ENCODE measurements at regions not wholly inside any gene's neighbourhood (a gene's known extent, or its start where the extent isn't known, plus 50 kb on each side); places are given as distances from the start of the nearest gene placed in this dataset.

DNA sequence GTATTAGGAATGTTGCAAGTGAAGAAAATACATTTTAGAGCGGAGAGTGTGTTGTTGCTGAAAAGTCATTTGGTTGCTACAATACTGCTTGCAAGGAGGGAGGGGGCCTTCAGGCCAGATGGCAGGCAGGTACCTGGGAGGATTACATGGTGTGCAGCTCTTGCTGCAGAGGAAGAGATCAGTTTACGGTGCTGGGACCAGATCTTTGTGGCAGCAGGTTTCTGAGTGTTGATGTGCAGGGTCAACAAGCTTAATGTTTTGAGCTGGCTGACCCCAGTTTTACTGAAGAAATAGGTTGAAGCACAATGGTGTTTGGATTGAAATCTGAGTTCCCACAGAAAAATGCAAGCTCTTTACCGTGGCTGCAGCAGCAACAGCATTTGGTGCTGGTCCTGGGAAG is 96.4 kb upstream of the DDIT4L start:
- DNase-seq (ENCODE audit: insufficient read length, low spot score): no peak
- no peak for FAIRE-seq

DNA sequence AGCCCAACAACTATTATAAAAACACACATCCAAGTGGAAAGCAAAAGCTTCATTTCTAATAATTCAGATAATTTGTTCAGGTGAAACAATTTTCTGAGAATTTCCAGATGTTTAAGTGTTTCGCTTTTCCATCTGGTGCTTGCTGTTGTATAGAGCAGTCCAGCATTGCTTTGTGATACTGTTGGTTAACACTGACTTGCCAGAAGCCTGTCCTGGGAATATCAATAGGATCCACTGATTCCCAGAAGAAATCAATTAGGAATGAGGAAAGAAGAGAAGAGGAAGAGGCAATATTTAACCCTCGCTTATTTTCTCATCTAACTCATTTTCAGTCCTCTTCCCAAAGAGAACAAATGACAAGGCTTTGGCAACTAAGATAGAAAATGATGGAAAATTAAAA is 94.9 kb upstream of the DDIT4L start:
- DNase-seq (ENCODE audit: insufficient read length, low spot score) (no peak), FAIRE-seq (no peak)

DNA sequence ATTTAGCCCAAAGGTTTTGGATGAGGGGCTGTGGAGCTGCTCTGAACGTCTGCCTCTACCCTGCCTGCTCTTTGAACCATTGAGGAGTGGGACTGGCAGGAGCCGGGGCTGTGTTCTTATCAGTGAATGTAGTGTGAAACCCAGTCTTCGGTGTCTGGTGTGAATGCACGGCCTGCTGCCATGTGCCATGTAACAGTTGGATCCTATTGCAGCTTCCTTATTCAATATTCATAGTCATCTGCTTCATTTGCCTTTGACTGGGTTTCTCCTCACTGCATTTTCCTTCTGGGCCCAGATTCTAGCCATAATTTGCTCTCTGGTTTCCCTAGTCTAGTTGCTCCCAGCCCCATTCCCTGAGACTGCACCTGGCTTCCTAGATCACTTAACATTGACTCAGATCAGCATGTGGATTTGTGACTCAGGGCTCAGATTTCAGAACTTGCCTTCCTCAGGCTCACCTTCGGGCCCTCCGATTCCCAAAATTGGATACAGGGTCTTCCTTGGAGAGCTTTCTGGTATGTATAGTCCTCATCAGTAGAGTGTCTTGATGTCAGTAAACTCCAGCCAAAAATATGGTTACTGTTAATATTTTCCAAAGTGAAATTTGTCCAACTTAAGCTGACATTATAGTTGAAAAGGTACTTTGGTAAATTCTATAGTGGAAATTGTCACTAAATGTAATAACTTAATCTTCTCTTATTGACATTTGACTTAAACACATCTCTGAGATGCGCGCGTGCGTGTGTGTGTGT is 94.0 kb upstream of the DDIT4L start:
- no peak for DNase-seq (ENCODE audit: insufficient read length, low spot score)
- FAIRE-seq: no peak

DNA sequence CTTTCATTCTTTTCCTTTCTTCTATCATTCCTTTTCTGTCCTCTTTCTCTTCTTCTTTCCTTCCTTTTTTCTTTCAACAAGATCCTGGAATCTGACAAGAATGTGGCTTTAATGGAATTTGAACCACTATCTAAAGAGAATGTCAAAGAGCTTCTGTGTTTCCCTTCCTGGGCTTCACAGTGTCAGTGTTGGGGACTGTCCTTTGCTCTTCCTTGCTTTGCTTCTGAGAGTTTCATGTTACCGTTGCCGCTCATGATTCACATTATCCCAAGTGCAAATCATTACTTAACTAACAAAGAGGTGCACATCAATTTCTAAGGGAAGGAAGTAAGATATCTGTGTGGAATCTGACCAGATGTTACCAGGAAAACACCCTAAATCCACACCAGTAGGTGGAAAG is 90.5 kb upstream of the DDIT4L start:
- no peak for DNase-seq (ENCODE audit: insufficient read length, low spot score)
- no peak for FAIRE-seq

DNA sequence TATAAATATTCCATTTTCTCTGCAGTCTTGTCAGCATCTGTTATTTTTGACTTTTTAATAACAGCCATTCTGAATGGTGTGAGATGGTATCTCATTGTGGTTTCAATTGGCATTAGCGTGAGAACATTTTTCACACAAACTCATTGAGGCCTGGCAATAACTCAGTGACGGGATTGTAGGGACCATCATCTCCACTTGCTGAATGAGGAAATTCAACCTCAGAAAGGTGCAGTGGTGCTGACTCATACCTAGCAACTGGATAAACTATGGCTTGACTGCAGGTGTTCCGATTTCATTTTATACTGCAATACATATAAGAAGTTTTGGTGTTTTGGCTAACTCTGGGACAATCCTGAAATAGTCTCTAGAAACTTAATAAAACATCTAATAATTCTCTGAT is 88.3 kb upstream of the DDIT4L start:
- FAIRE-seq (no peak), DNase-seq (ENCODE audit: insufficient read length, low spot score) (no peak)

DNA sequence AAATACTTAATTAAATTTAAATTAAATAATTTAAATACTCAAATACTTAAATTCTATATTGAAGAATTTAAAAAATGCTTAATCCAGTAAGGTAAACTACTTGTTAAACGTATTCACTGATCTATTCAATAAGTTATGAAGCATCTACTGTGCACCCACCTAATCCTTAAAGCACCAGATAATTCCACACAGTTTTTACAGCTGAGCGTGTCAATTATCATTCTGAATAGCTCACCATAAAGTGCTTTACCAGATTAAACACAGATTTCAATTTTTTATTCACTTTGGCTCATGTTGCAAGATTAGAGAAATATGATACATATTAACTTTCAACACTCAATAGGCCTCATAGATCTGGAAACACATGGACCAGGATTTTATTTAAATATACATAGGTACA is 79.2 kb upstream of the DDIT4L start:
- DNase-seq (ENCODE audit: insufficient read length, low spot score) (no peak), FAIRE-seq (no peak)

DNA sequence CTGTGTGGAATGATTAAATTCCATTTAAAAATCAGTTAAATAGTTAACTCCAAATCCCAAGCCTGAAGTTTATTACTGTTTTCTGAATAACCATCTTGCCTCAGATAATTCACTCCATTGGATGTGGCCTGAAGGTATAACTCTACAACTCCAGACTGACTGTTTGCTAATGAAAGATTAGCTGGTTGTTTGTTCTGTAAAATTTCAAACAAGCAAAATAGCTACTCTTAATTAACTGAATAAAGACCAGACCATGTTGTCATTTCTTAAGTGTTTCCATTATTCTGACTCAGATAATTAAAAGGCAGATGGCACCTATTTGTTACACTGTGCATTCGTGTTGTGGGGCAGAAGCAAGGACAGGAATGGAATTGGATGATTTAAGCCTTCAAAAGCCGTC is 78.5 kb upstream of the DDIT4L start:
- FAIRE-seq (no peak), DNase-seq (ENCODE audit: insufficient read length, low spot score) (no peak)

DNA sequence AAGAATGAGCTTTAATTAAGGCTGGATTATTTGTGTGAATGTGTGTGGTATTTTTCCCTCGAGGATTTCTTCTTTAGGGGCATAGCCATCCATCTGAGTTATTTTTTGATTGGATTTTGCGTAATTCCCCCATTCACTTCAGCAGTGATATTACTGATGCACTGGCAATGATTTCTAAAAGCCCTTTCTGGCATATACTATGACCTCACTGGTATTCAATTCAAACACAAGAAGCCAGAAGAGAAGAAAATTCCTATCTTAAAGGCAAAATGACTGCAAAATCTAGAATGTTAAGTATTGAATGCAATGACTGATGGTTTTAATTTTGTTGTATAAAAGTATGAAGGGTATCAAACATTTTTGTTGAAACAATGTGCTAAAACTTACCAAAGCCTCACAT is 71.1 kb upstream of the DDIT4L start:
- FAIRE-seq: no peak
- no peak for DNase-seq (ENCODE audit: insufficient read length, low spot score)

DNA sequence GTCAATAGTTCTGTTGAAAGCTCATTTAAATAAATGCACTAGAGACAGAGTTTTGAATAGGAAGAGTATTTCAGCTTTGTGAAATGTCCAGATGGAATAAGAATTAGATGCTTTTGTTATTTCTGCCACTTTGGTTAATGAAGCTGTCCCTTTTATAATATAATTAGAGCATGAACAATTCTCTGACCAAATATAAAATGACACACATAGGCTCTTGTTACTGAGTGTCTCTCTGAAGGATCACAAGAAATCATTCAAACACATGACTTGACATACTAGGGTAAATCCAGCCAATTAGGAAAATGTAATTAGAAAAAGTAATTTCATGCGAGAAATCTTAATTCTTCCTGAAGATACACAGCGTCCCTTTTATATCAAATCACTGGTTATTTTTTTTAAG is 68.4 kb upstream of the DDIT4L start:
- DNase-seq (ENCODE audit: insufficient read length, low spot score) (no peak), FAIRE-seq (no peak)

DNA sequence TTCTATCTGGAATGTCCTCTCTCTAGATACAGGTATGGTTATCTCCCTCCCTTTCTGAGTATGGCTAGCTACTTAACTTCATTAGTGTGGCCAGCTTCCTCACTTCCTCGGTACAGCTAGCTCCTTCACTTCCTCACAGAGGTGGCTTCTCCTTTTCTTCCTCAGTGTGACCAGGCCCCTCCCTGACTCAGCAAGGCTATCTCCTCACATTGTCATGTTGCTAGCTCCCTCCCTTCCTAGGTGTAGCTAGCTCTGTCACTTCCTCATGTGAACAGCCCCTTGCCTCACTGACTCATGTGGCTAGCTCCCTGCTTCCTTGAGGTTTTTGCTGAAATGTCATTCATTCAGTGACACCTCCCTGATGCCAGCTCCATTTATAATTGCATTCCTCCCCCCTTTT is 67.3 kb upstream of the DDIT4L start:
- no peak for FAIRE-seq

DNA sequence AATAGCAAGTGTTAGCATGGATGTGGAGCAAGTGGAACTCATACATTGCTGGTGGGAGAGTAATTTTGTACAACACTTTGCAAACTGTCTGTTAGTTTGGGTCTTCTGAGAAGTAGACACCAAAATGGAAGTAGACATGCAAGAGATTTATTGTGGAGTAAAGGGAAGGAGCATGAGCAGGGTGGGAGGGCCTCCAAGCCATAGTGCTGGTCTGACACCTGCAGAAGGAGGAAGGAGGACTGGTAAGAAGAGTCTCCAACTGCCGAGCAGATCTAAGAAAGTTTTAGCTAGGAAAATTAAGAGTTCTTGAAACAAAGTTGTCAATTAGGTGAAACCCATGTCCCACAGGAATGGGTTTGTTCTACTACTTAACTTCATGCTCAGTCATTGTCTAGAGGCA is 64.0 kb upstream of the DDIT4L start:
- DNase-seq (ENCODE audit: insufficient read length, low spot score) (no peak), FAIRE-seq (no peak)

More for the DNA sequence above, 67.3 kb upstream of the DDIT4L start:
- DNase-seq (ENCODE audit: insufficient read length, low spot score): no peak

DNA sequence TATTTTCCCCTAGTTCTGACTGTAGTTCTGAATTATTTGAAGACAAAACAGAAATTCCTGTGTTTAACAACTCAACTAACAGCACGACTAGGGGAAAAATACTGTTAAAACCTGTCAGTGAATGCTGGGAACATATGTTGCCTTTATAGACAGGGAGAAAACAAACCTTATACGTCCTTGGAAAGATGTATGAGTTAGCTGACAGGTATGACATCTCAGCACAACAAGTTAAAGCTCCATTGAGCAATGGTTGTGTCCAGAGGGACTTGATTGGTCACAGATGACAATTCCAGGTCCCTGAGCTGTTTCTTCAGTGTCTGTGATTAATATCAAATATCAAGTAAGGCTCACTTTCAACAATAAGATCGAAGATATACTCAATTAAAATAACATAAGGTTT is 58.2 kb upstream of the DDIT4L start:
- DNase-seq (ENCODE audit: insufficient read length, low spot score) (no peak), FAIRE-seq (no peak)

DNA sequence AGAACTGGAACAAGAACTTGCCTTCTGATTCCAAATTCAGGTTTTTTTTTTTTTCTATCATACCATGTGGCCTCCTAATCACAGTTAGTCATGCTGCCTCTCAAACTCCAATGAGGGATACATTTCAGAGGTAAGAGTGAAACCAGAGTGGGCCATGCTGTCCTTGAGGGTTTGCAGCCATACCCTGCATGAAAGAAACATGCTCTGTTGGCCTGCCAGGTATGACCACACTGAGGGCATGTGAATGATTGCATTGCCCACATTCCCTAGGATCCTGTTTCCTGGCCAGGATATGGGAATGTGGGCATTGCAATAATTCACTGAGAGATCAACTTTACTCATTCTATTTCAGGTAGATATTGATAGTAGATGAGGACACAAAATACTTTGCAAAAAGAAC is 56.4 kb upstream of the DDIT4L start:
- FAIRE-seq: no peak
- no peak for DNase-seq (ENCODE audit: insufficient read length, low spot score)

DNA sequence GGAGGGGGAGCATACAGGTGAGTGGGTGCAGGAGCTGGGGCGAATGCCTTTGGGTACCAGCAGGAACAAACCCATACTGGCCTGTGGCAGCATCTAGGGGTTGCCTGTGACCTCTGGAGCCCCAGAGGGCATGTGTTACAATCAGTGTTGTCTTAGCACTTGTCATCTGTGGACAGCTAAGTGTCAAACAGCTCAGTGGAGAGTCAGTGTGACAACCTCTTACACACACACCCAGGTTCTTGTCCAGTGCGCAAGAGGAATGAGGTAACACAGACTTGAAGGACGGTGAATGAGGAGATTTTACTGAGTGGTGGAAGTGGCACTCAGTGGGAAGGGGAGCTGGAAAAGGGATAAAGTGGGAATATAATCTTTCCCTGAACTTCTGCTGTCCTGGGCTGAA is 54.1 kb upstream of the DDIT4L start:
- DNase-seq (ENCODE audit: insufficient read length, low spot score): no peak
- FAIRE-seq: no peak
